BJ (cell line): ENCODE measurements at regions not wholly inside any gene's neighbourhood (a gene's known extent, or its start where the extent isn't known, plus 50 kb on each side); places are given as distances from the start of the nearest gene placed in this dataset.

Experiments
- CTCF ChIA-PET: fragments of 350-600 bp; formaldehyde crosslinking; extraction: SDS; loops from one replicate; lab custom pipeline; 2021; ENCODE audit warnings: antibody characterized with exemption, inconsistent platforms; lab: Yijun Ruan, JAX
- POLR2A ChIA-PET: fragments of 300-600 bp; sonication (Branson Sonifier 250); formaldehyde crosslinking; extraction: SDS; loops from one replicate; lab custom pipeline; 2021; ENCODE audit warnings: antibody characterized with exemption; lab: Charles Lee
- DNase-seq: peaks from one replicate; pipeline ENCODE4 v3.0.0-alpha.2; 2011; ENCODE audit warnings: low read depth
- H3K27me3 ChIP-seq: 2 replicates; pipeline ENCODE4 v1.6.0; 2011; ENCODE audit warnings: low read length; ENCODE audit not compliant: control insufficient read depth, insufficient read depth
- H3K36me3 ChIP-seq: 2 replicates; pipeline ENCODE4 v1.5.1; 2011; ENCODE audit warnings: low read length; ENCODE audit not compliant: control insufficient read depth, insufficient read depth
- H3K4me3 ChIP-seq: 2 replicates; pipeline ENCODE4 v1.5.1; 2011; ENCODE audit warnings: low read depth, mild to moderate bottlenecking, control low read depth, low read length
- CTCF ChIP-seq: IDR thresholded peaks from 2 replicates; pipeline ENCODE4 v1.5.1; 2011; ENCODE audit warnings: low read depth, mild to moderate bottlenecking, control low read depth, inconsistent platforms, low read length, moderate library complexity; ENCODE audit not compliant: insufficient read depth

GRCh38 chrX:101736651-101737050 is 77.0 kb upstream of the ARMCX2 start:
- no peaks in the 10 kb centered on the region for H3K27me3 ChIP-seq
- DNase-seq: no peak
- no peak overlapping the region for H3K4me3 ChIP-seq
- ChIA-PET POLR2A (no interaction called here), CTCF (interaction anchor here (1.6 to 1.8 kb wide), 2 partner anchors 21 to 67 kb away, joined by 3 to 4 read pairs; no protein-coding TSS in a partner anchor)
- no peak for TF ChIP-seq CTCF
- H3K36me3 ChIP-seq: no peaks in the 10 kb centered on the region

- ChIA-PET POLR2A (no interaction called here), CTCF (no interaction called here)
- Histone ChIP-seq H3K27me3 (no peaks in the 10 kb centered on the region), H3K36me3 (no peaks in the 10 kb centered on the region), H3K4me3 (no peak overlapping the region)
- DNase-seq: no peak
- no peak for TF ChIP-seq CTCF
Measured at GRCh38 chrX:101732870-101733269, 73.2 kb upstream of the ARMCX2 start.

- ChIA-PET POLR2A (no interaction called here), CTCF (no interaction called here)
- no peaks in the 10 kb centered on the region for H3K36me3 ChIP-seq
- no peak overlapping the region for H3K4me3 ChIP-seq
- no peak for DNase-seq
- no peaks in the 10 kb centered on the region for H3K27me3 ChIP-seq
- TF ChIP-seq CTCF: no peak
Measured at GRCh38 chrX:101729986-101730385, 70.3 kb upstream of the ARMCX2 start.
